Neural progenitor cell (in vitro differentiated cells): ENCODE measurements at regions not wholly inside any gene's neighbourhood (a gene's known extent, or its start where the extent isn't known, plus 50 kb on each side); places are given as distances from the start of the nearest gene placed in this dataset.

ENCODE experiments used
- DNase-seq: peaks from one replicate; pipeline ENCODE4 v3.0.0-alpha.2; 2016; ENCODE audit warnings: low spot score
- H2AFZ ChIP-seq: fragments of 200-600 bp; sonication (generic); replicated peaks from 2 replicates; pipeline ENCODE4 v1.6.1; 2016; ENCODE audit warnings: antibody characterized with exemption
- H3F3A ChIP-seq: fragments of 200-600 bp; sonication (generic); 2 replicates; pipeline ENCODE4 v1.6.1; 2016; ENCODE audit warnings: antibody characterized with exemption, low read depth
- H3K27ac ChIP-seq: fragments of 200-600 bp; sonication (generic); 2 replicates; pipeline ENCODE4 v1.5.1; 2016; ENCODE audit warnings: mild to moderate bottlenecking
- H3K27me3 ChIP-seq: fragments of 200-600 bp; sonication (generic); 2 replicates; pipeline ENCODE4 v1.6.1; 2016; ENCODE audit warnings: mild to moderate bottlenecking, moderate library complexity
- H3K36me3 ChIP-seq: fragments of 200-600 bp; sonication (generic); 2 replicates; pipeline ENCODE4 v1.5.1; 2016
- H3K4me1 ChIP-seq: fragments of 200-600 bp; sonication (generic); 2 replicates; pipeline ENCODE4 v1.6.1; 2016; ENCODE audit warnings: mixed run types
- H3K4me2 ChIP-seq: fragments of 200-600 bp; sonication (generic); 2 replicates; pipeline ENCODE4 v1.6.1; 2016
- H3K4me3 ChIP-seq: fragments of 200-600 bp; sonication (generic); 2 replicates; pipeline ENCODE4 v1.5.1; 2016
- H3K79me2 ChIP-seq: fragments of 200-600 bp; sonication (generic); 2 replicates; pipeline ENCODE4 v1.6.1; 2016; ENCODE audit warnings: low read depth
- H3K9ac ChIP-seq: fragments of 200-600 bp; sonication (generic); 2 replicates; pipeline ENCODE4 v1.6.1; 2016
- H3K9me3 ChIP-seq: fragments of 200-600 bp; sonication (generic); 2 replicates; pipeline ENCODE4 v1.5.1; 2016; ENCODE audit warnings: low read depth
- H4K20me1 ChIP-seq: fragments of 200-600 bp; sonication (generic); 2 replicates; pipeline ENCODE4 v1.6.1; 2016; ENCODE audit warnings: low read depth
- H3K27ac Mint-ChIP-seq: 3 replicates; pipeline ENCODE4 v1.8.0; 2021; ENCODE audit warnings: mixed read lengths
- H3K27me3 Mint-ChIP-seq: 2 replicates; pipeline ENCODE4 v1.8.0; 2022; ENCODE audit warnings: low read depth, mild to moderate bottlenecking, inconsistent platforms, moderate library complexity, mixed read lengths; ENCODE audit not compliant: insufficient read depth
- H3K36me3 Mint-ChIP-seq: 3 replicates; pipeline ENCODE4 v1.8.0; 2021; ENCODE audit warnings: mixed read lengths
- H3K4me1 Mint-ChIP-seq: 3 replicates; pipeline ENCODE4 v1.8.0; 2021; ENCODE audit warnings: mixed read lengths
- H3K4me3 Mint-ChIP-seq: 3 replicates; pipeline ENCODE4 v1.8.0; 2021; ENCODE audit warnings: mild to moderate bottlenecking, moderate library complexity, mixed read lengths
- H3K9me3 Mint-ChIP-seq: 3 replicates; pipeline ENCODE4 v1.8.0; 2020; ENCODE audit warnings: mixed read lengths
- CTCF ChIP-seq: fragments of 200-600 bp; sonication (generic); IDR thresholded peaks from 2 replicates; pipeline ENCODE4 v1.5.1; 2017; ENCODE audit warnings: antibody characterized with exemption, mild to moderate bottlenecking
- EZH2 ChIP-seq: fragments of 200-600 bp; sonication (generic); IDR thresholded peaks from 2 replicates; pipeline ENCODE4 v1.6.1; 2017; ENCODE audit warnings: antibody characterized with exemption, mild to moderate bottlenecking, moderate library complexity
- EZH2phosphoT487 ChIP-seq: fragments of 200-600 bp; sonication (generic); IDR thresholded peaks from 2 replicates; pipeline ENCODE4 v1.6.1; 2017; ENCODE audit warnings: antibody characterized with exemption

GRCh38 chr2:198701481-198701880 is 756.3 kb downstream of the SATB2 start:
- TF ChIP-seq CTCF (no peak), EZH2 (no peak), EZH2phosphoT487 (no peak)
- H3K27me3 Mint-ChIP-seq: peaks cover 8% of the 10 kb centered on the region
- H3K4me3 Mint-ChIP-seq: no peak overlapping the region

GRCh38 chr2:198700319-198700718 is 757.4 kb downstream of the SATB2 start:
- Histone ChIP-seq H3F3A (no peaks in the 10 kb centered on the region), H3K27me3 (no peaks in the 10 kb centered on the region), H3K4me3 (no peak overlapping the region), H3K9me3 (no peaks in the 10 kb centered on the region), H3K79me2 (no peaks in the 10 kb centered on the region), H3K9ac (no peak overlapping the region), H3K27ac (no peak overlapping the region), H3K36me3 (no peaks in the 10 kb centered on the region), H3K4me1 (no peaks in the 10 kb centered on the region), H4K20me1 (no peaks in the 10 kb centered on the region), H2AFZ (no peak overlapping the region), H3K4me2 (no peak overlapping the region)
- Mint-ChIP-seq H3K9me3 (no peaks in the 10 kb centered on the region), H3K4me1 (peaks cover 24% of the 10 kb centered on the region), H3K4me3 (no peak overlapping the region), H3K27me3 (peaks cover 8% of the 10 kb centered on the region), H3K27ac (no peak overlapping the region), H3K36me3 (no peaks in the 10 kb centered on the region)
- no peak for DNase-seq
- TF ChIP-seq EZH2: no peak
- TF ChIP-seq CTCF: no peak
- no peak for TF ChIP-seq EZH2phosphoT487

More at GRCh38 chr2:198701481-198701880, 756.3 kb downstream of the SATB2 start:
- H3K27ac ChIP-seq: no peak overlapping the region
- no peaks in the 10 kb centered on the region for H3K9me3 Mint-ChIP-seq
- H3K4me3 ChIP-seq: no peak overlapping the region
- DNase-seq: no peak
- peaks cover 30% of the 10 kb centered on the region for H3K4me1 Mint-ChIP-seq
- H3K9me3 ChIP-seq: no peaks in the 10 kb centered on the region
- H3K27me3 ChIP-seq: no peaks in the 10 kb centered on the region
- no peaks in the 10 kb centered on the region for H3K36me3 Mint-ChIP-seq
- H3K4me1 ChIP-seq: no peaks in the 10 kb centered on the region
- no peak overlapping the region for H3K4me2 ChIP-seq
- H4K20me1 ChIP-seq: no peaks in the 10 kb centered on the region
- no peak overlapping the region for H2AFZ ChIP-seq
- no peak overlapping the region for H3K27ac Mint-ChIP-seq
- H3F3A ChIP-seq: no peaks in the 10 kb centered on the region
- H3K36me3 ChIP-seq: no peaks in the 10 kb centered on the region
- H3K9ac ChIP-seq: no peak overlapping the region
- H3K79me2 ChIP-seq: no peaks in the 10 kb centered on the region

GRCh38 chr2:198698230-198698629 is 759.5 kb downstream of the SATB2 start:
- no peak overlapping the region for H3K9ac ChIP-seq
- no peaks in the 10 kb centered on the region for H3F3A ChIP-seq
- H3K36me3 ChIP-seq: no peaks in the 10 kb centered on the region
- no peak for DNase-seq
- H4K20me1 ChIP-seq: no peaks in the 10 kb centered on the region
- H3K36me3 Mint-ChIP-seq: no peaks in the 10 kb centered on the region
- H3K4me1 Mint-ChIP-seq: peaks cover 15% of the 10 kb centered on the region
- no peaks in the 10 kb centered on the region for H3K4me1 ChIP-seq
- H3K9me3 Mint-ChIP-seq: no peaks in the 10 kb centered on the region
- no peak overlapping the region for H2AFZ ChIP-seq
- H3K27ac ChIP-seq: no peak overlapping the region
- no peak overlapping the region for H3K4me3 Mint-ChIP-seq
- TF ChIP-seq EZH2phosphoT487 (no peak), EZH2 (no peak), CTCF (no peak)
- H3K27me3 ChIP-seq: no peaks in the 10 kb centered on the region
- H3K4me3 ChIP-seq: no peak overlapping the region
- no peaks in the 10 kb centered on the region for H3K9me3 ChIP-seq
- H3K79me2 ChIP-seq: no peaks in the 10 kb centered on the region
- H3K27ac Mint-ChIP-seq: no peak overlapping the region
- H3K4me2 ChIP-seq: no peak overlapping the region
- H3K27me3 Mint-ChIP-seq: peaks cover 8% of the 10 kb centered on the region
